GM12801 (cell line): ENCODE measurements at regions not wholly inside any gene's neighbourhood (a gene's known extent, or its start where the extent isn't known, plus 50 kb on each side); places are given as distances from the start of the nearest gene placed in this dataset.

ENCODE experiments used
- CTCF ChIP-seq: IDR thresholded peaks from one replicate; pipeline ENCODE4 v1.5.1; 2011; ENCODE audit warnings: control low read depth; ENCODE audit not compliant: insufficient read length; ENCODE audit errors: extremely low read depth

- no peak for TF ChIP-seq CTCF
Observed at GRCh38 chr9:135262248-135262647, 174.8 kb downstream of the OLFM1 start.

- TF ChIP-seq CTCF: no peak
Observed at GRCh38 chr9:135263511-135263910, 176.0 kb downstream of the OLFM1 start.

- TF ChIP-seq CTCF: no peak
Observed at GRCh38 chr9:135265931-135266330, 178.5 kb downstream of the OLFM1 start.

- TF ChIP-seq CTCF: no peak
Observed at GRCh38 chr9:135267191-135267809, 179.8 kb downstream of the OLFM1 start.

- TF ChIP-seq CTCF: no peak
Observed at GRCh38 chr9:135268031-135268430, 180.6 kb downstream of the OLFM1 start.

GRCh38 chr9:135268981-135269380 is 181.5 kb downstream of the OLFM1 start:
- no peak for TF ChIP-seq CTCF

- no peak for TF ChIP-seq CTCF
Observed at GRCh38 chr9:135269912-135270830, 182.7 kb downstream of the OLFM1 start.
